ENCODE measurements at regions not wholly inside any gene's neighbourhood (a gene's known extent, or its start where the extent isn't known, plus 50 kb on each side); places are given as distances from the start of the nearest gene placed in this dataset.

DNA sequence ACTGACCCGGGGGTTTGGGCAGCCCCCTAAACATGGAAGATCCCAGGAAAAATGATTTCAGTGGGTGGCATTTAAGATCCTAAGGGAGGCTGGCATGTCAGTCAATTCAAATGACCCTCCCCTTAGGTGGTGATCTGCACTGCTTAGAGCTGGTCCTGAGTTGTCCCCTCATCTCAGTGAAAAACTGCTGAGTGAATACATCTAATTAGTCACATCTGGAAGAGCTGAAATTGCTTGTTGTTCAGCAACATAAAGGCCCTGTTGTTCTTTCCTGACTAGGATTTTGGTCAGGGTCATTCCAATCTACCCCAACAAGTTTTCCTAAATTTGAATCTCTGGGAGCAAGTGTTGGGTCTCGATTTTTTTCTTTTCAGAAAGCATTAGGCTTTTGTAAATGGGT, 126.4 kb downstream of the LCA5 start:
- TF ChIP-seq, protein P1, sequence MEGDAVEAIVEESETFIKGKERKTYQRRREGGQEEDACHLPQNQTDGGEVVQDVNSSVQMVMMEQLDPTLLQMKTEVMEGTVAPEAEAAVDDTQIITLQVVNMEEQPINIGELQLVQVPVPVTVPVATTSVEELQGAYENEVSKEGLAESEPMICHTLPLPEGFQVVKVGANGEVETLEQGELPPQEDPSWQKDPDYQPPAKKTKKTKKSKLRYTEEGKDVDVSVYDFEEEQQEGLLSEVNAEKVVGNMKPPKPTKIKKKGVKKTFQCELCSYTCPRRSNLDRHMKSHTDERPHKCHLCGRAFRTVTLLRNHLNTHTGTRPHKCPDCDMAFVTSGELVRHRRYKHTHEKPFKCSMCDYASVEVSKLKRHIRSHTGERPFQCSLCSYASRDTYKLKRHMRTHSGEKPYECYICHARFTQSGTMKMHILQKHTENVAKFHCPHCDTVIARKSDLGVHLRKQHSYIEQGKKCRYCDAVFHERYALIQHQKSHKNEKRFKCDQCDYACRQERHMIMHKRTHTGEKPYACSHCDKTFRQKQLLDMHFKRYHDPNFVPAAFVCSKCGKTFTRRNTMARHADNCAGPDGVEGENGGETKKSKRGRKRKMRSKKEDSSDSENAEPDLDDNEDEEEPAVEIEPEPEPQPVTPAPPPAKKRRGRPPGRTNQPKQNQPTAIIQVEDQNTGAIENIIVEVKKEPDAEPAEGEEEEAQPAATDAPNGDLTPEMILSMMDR (IDR thresholded peaks at IDR 0.05) = no peak
- no peak for TF ChIP-seq POLR2AphosphoS5 (IDR thresholded peaks at IDR 0.05)
- no peak for TF ChIP-seq EP300 (IDR thresholded peaks at IDR 0.05)
- no peak for TF ChIP-seq POLR2A (IDR thresholded peaks at IDR 0.05)
